ENCODE measurements at regions not wholly inside any gene's neighbourhood (a gene's known extent, or its start where the extent isn't known, plus 50 kb on each side); places are given as distances from the start of the nearest gene placed in this dataset.

GRCh38 chr12:91952916-91953315 lies 192.7 kb downstream of the BTG1 start:
- Histone ChIP-seq H3K79me2 (ENCODE audit: low read length) (no peaks in the 10 kb centered on the region), H3K4me3 (ENCODE audit: low read length) (no peak overlapping the region), H3K9ac (ENCODE audit: low read length) (no peak overlapping the region), H4K20me1 (ENCODE audit: insufficient read depth, low read length) (no peaks in the 10 kb centered on the region), H3K27me3 (ENCODE audit: low read depth, low read length) (no peaks in the 10 kb centered on the region), H3K4me1 (ENCODE audit: low read length) (peaks cover 13% of the 10 kb centered on the region), H3K9me3 (ENCODE audit: insufficient read depth, low read length) (no peaks in the 10 kb centered on the region), H3K4me2 (ENCODE audit: low read length) (peak overlapping the region; percentile 24; the same call in 1 of the 2 replicates), H3K36me3 (replicated peaks; ENCODE audit: low read depth, low read length) (no peaks in the 10 kb centered on the region), H3K27ac (ENCODE audit: low read length) (no peak overlapping the region), H2AFZ (ENCODE audit: low read depth, low read length) (no peak overlapping the region)
- TF ChIP-seq CTCF (IDR thresholded peaks at IDR 0.05; ENCODE audit: low read depth, low read length) (no peak), EZH2phosphoT487 (IDR thresholded peaks at IDR 0.05; ENCODE audit: low read depth) (no peak)

GRCh38 chr12:91951571-91951970 lies 194.1 kb downstream of the BTG1 start:
- no peaks in the 10 kb centered on the region for H3K9me3 ChIP-seq (ENCODE audit: insufficient read depth, low read length)
- H3K4me2 ChIP-seq (ENCODE audit: low read length) = no peak overlapping the region
- TF ChIP-seq EZH2phosphoT487 (IDR thresholded peaks at IDR 0.05; ENCODE audit: low read depth) = no peak
- no peak for TF ChIP-seq CTCF (IDR thresholded peaks at IDR 0.05; ENCODE audit: low read depth, low read length)
- H3K79me2 ChIP-seq (ENCODE audit: low read length) = no peaks in the 10 kb centered on the region
- no peaks in the 10 kb centered on the region for H3K27me3 ChIP-seq (ENCODE audit: low read depth, low read length)
- no peak overlapping the region for H3K4me3 ChIP-seq (ENCODE audit: low read length)
- H3K4me1 ChIP-seq (ENCODE audit: low read length) = peaks cover 26% of the 10 kb centered on the region
- H3K9ac ChIP-seq (ENCODE audit: low read length) = no peak overlapping the region
- no peak overlapping the region for H3K27ac ChIP-seq (ENCODE audit: low read length)
- no peak overlapping the region for H2AFZ ChIP-seq (ENCODE audit: low read depth, low read length)
- no peaks in the 10 kb centered on the region for H3K36me3 ChIP-seq (replicated peaks; ENCODE audit: low read depth, low read length)
- no peaks in the 10 kb centered on the region for H4K20me1 ChIP-seq (ENCODE audit: insufficient read depth, low read length)

- no peak overlapping the region for H2AFZ ChIP-seq (ENCODE audit: low read depth, low read length)
- H3K79me2 ChIP-seq (ENCODE audit: low read length) = no peaks in the 10 kb centered on the region
- no peak overlapping the region for H3K9ac ChIP-seq (ENCODE audit: low read length)
- no peaks in the 10 kb centered on the region for H3K36me3 ChIP-seq (replicated peaks; ENCODE audit: low read depth, low read length)
- no peaks in the 10 kb centered on the region for H4K20me1 ChIP-seq (ENCODE audit: insufficient read depth, low read length)
- no peaks in the 10 kb centered on the region for H3K27me3 ChIP-seq (ENCODE audit: low read depth, low read length)
- H3K4me1 ChIP-seq (ENCODE audit: low read length) = peaks cover 34% of the 10 kb centered on the region
- H3K4me3 ChIP-seq (ENCODE audit: low read length) = no peak overlapping the region
- TF ChIP-seq EZH2phosphoT487 (IDR thresholded peaks at IDR 0.05; ENCODE audit: low read depth) = no peak
- no peak for TF ChIP-seq CTCF (IDR thresholded peaks at IDR 0.05; ENCODE audit: low read depth, low read length)
- H3K9me3 ChIP-seq (ENCODE audit: insufficient read depth, low read length) = no peaks in the 10 kb centered on the region
- no peak overlapping the region for H3K4me2 ChIP-seq (ENCODE audit: low read length)
- H3K27ac ChIP-seq (ENCODE audit: low read length) = no peak overlapping the region
Measured at GRCh38 chr12:91948504-91948903, 197.1 kb downstream of the BTG1 start.

- Histone ChIP-seq H3K9ac (ENCODE audit: low read length) (no peak overlapping the region), H3K4me2 (ENCODE audit: low read length) (peak overlapping the region; percentile 32), H3K9me3 (ENCODE audit: insufficient read depth, low read length) (no peaks in the 10 kb centered on the region), H3K4me3 (ENCODE audit: low read length) (no peak overlapping the region), H3K27me3 (ENCODE audit: low read depth, low read length) (no peaks in the 10 kb centered on the region), H3K36me3 (replicated peaks; ENCODE audit: low read depth, low read length) (no peaks in the 10 kb centered on the region), H3K27ac (ENCODE audit: low read length) (peak overlapping the region; percentile 10; the same call in 1 of the 2 replicates), H2AFZ (ENCODE audit: low read depth, low read length) (peak overlapping the region; percentile 27), H3K79me2 (ENCODE audit: low read length) (no peaks in the 10 kb centered on the region), H3K4me1 (ENCODE audit: low read length) (peaks cover 28% of the 10 kb centered on the region), H4K20me1 (ENCODE audit: insufficient read depth, low read length) (no peaks in the 10 kb centered on the region)
- TF ChIP-seq EZH2phosphoT487 (IDR thresholded peaks at IDR 0.05; ENCODE audit: low read depth) (no peak), CTCF (IDR thresholded peaks at IDR 0.05; ENCODE audit: low read depth, low read length) (no peak)
Measured at GRCh38 chr12:91947459-91947858, 198.2 kb downstream of the BTG1 start.

Data from OCI-LY3 (cell line).